Naive thymus-derived CD4-positive, alpha-beta T cell (primary cell): ENCODE measurements at regions not wholly inside any gene's neighbourhood (a gene's known extent, or its start where the extent isn't known, plus 50 kb on each side); places are given as distances from the start of the nearest gene placed in this dataset.

Experiments used
- ATAC-seq: fragments of 150-1000 bp; cut with Tn5 transposase; 2 replicates; pipeline ENCODE4 v1.10.0; 2021; ENCODE audit warnings: mild to moderate bottlenecking, moderate library complexity
- CTCF ChIA-PET: fragments of 350-600 bp; sonication (Branson Sonifier 250); formaldehyde crosslinking; loops from one replicate; lab custom pipeline; 2021; ENCODE audit warnings: antibody characterized with exemption; lab: Charles Lee
- POLR2A ChIA-PET: fragments of 350-600 bp; sonication (Branson Sonifier 250); formaldehyde crosslinking; loops from one replicate; lab custom pipeline; 2021; ENCODE audit warnings: antibody characterized with exemption, inconsistent platforms; lab: Charles Lee
- DNase-seq, 9 donors: peaks; one replicate each; pipeline versions ENCODE4 v3.0.0 to v3.0.0-alpha.2; 2020 to 2022; ENCODE audit warnings: mixed read lengths in 1 of 9
- H3K27ac ChIP-seq: one replicate; pipeline ENCODE4 v1.7.0; 2013; ENCODE audit warnings: mild to moderate bottlenecking, low read depth, low read length, moderate library complexity
- H3K27me3 ChIP-seq, 2 donors: one replicate each; pipeline ENCODE4 v1.7.0; 2013; ENCODE audit warnings: low read length in 2 of 2, mild to moderate bottlenecking in 2 of 2, moderate library complexity in 2 of 2; ENCODE audit not compliant: control insufficient read depth in 2 of 2, insufficient read depth in 2 of 2
- H3K36me3 ChIP-seq, 3 experiments: 1 replicate in 2 of 3; 2 replicates in 1 of 3; pipeline ENCODE4 v1.7.0; 2013; ENCODE audit warnings: low read length in 3 of 3, mild to moderate bottlenecking in 3 of 3, moderate library complexity in 1 of 3; ENCODE audit not compliant: insufficient read depth in 3 of 3, control insufficient read depth in 2 of 3
- H3K4me1 ChIP-seq, 2 donors: one replicate each; pipeline ENCODE4 v1.7.0; 2013; ENCODE audit warnings: low read length in 2 of 2, mild to moderate bottlenecking in 2 of 2, moderate library complexity in 1 of 2; ENCODE audit not compliant: control insufficient read depth in 2 of 2, insufficient read depth in 2 of 2
- H3K4me3 ChIP-seq: 2 replicates; pipeline ENCODE4 v1.7.0; 2013; ENCODE audit warnings: mild to moderate bottlenecking, low read length
- H3K9me3 ChIP-seq, 3 experiments: 1 replicate in 2 of 3; 2 replicates in 1 of 3; pipeline ENCODE4 v1.7.0; 2013; ENCODE audit warnings: low read length in 3 of 3; ENCODE audit not compliant: control insufficient read depth in 2 of 3
- H3K27ac Mint-ChIP-seq, 9 donors: one replicate each; pipeline ENCODE4 v1.8.0; 2020 to 2022; ENCODE audit warnings: mixed read lengths in 9 of 9, mild to moderate bottlenecking in 8 of 9, moderate library complexity in 5 of 9, inconsistent platforms in 2 of 9
- H3K27me3 Mint-ChIP-seq, 5 donors: one replicate each; pipeline ENCODE4 v1.8.0; 2021 to 2022; ENCODE audit warnings: mixed read lengths in 5 of 5, mild to moderate bottlenecking in 1 of 5
- H3K36me3 Mint-ChIP-seq, 5 donors: one replicate each; pipeline ENCODE4 v1.8.0; 2020 to 2022; ENCODE audit warnings: mixed read lengths in 5 of 5, mild to moderate bottlenecking in 3 of 5, inconsistent platforms in 1 of 5
- H3K4me1 Mint-ChIP-seq, 7 donors: one replicate each; pipeline ENCODE4 v1.8.0; 2020 to 2022; ENCODE audit warnings: mixed read lengths in 7 of 7, mild to moderate bottlenecking in 3 of 7, inconsistent platforms in 1 of 7
- H3K4me3 Mint-ChIP-seq, 10 donors: one replicate each; pipeline ENCODE4 v1.8.0; 2020 to 2022; ENCODE audit warnings: mild to moderate bottlenecking in 10 of 10, mixed read lengths in 10 of 10, moderate library complexity in 6 of 10, inconsistent platforms in 2 of 10
- H3K9me3 Mint-ChIP-seq, 11 donors: one replicate each; pipeline ENCODE4 v1.8.0; 2020 to 2022; ENCODE audit warnings: mixed read lengths in 11 of 11, mild to moderate bottlenecking in 4 of 11, inconsistent platforms in 1 of 11, moderate library complexity in 1 of 11
- intact Hi-C, 2 donors: fragments of 100-400 bp; cut with micrococcal nuclease; formaldehyde crosslinking; loops; one replicate each; pipeline ENCODE4 v1.15.1; 2023

DNA sequence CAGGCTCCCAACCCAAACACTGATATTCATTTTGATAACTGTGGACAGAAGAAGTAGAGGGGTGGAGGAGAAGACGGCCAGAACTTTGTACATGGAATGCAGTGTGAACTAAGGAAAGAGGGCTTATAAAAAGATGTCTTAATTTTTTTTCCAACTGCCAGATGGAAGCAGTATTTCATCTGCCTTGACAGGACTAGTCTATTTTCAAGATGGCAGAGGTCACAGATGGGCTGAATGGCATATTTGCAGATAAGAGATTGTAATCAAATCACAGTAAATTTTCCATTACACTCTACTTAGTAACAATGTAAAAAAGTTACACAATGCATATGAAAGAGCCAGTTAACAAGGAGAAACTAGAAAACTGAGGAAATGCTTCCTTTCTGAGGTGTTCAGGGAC, 246.8 kb upstream of the FMN2 start:
- no peak overlapping the region for H3K27ac Mint-ChIP-seq
- CTCF ChIA-PET: no interaction called here
- Histone ChIP-seq H3K4me1 (no peaks in the 10 kb centered on the region), H3K27ac (no peak overlapping the region), H3K4me3 (no peak overlapping the region), H3K9me3 (no peaks in the 10 kb centered on the region), H3K27me3 (no peaks in the 10 kb centered on the region), H3K36me3 (no peaks in the 10 kb centered on the region)
- H3K4me3 Mint-ChIP-seq: no peak overlapping the region
- intact Hi-C loops: no loop called here
- H3K36me3 Mint-ChIP-seq: peaks cover 0 to 4% (median 0%) of the 10 kb centered on the region in 5 donors
- ATAC-seq (no peak), DNase-seq (no peak)
- H3K4me1 Mint-ChIP-seq: peaks cover 0 to 7% (median 0%) of the 10 kb centered on the region in 7 donors
- peaks cover 0 to 3% (median 0%) of the 10 kb centered on the region in 11 donors for H3K9me3 Mint-ChIP-seq
- POLR2A ChIA-PET: no interaction called here
- H3K27me3 Mint-ChIP-seq: no peaks in the 10 kb centered on the region

DNA sequence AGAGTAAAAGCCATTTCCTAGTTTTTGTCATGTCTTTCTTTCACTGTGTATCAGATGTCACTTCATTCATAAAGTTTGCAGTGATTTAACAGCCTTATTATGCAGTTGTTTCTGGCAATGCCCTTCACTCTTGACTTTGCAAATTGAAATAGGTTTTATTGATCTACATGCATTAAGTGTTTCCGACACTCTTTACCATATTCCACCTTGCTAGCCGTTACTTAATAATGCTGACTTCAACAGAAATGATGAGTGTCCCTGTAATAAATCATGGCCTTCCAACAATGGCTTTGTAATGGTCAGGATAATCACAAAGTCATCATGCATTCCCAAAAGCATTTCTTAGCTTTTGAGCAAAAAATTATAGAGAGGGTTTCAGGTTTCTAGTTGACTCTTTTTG, 236.8 kb upstream of the FMN2 start:
- H3K9me3 Mint-ChIP-seq: peaks cover 0 to 12% (median 6%) of the 10 kb centered on the region in 11 donors
- ATAC-seq (no peak), DNase-seq (no peak)
- no peaks in the 10 kb centered on the region for H3K27me3 Mint-ChIP-seq
- intact Hi-C loops: no loop called here
- H3K27ac Mint-ChIP-seq: no peak overlapping the region
- H3K4me1 Mint-ChIP-seq: no peaks in the 10 kb centered on the region
- POLR2A ChIA-PET: no interaction called here
- H3K27ac ChIP-seq: no peak overlapping the region
- no peak overlapping the region for H3K4me3 Mint-ChIP-seq
- no peaks in the 10 kb centered on the region for H3K4me1 ChIP-seq
- CTCF ChIA-PET: no interaction called here
- no peaks in the 10 kb centered on the region for H3K36me3 ChIP-seq
- peaks cover 0 to 4% (median 0%) of the 10 kb centered on the region in 5 donors for H3K36me3 Mint-ChIP-seq
- H3K27me3 ChIP-seq: no peaks in the 10 kb centered on the region
- H3K4me3 ChIP-seq: no peak overlapping the region
- H3K9me3 ChIP-seq: no peaks in the 10 kb centered on the region

- no peak for DNase-seq
- Histone ChIP-seq H3K4me1 (no peaks in the 10 kb centered on the region), H3K27ac (no peak overlapping the region), H3K36me3 (no peaks in the 10 kb centered on the region), H3K27me3 (no peaks in the 10 kb centered on the region), H3K4me3 (no peak overlapping the region), H3K9me3 (no peaks in the 10 kb centered on the region)
- intact Hi-C loops: no loop called here
- H3K4me1 Mint-ChIP-seq: no peaks in the 10 kb centered on the region
- H3K9me3 Mint-ChIP-seq: peaks cover 0 to 12% (median 6%) of the 10 kb centered on the region in 11 donors
- ChIA-PET POLR2A (no interaction called here), CTCF (no interaction called here)
- H3K36me3 Mint-ChIP-seq: peaks cover 0 to 4% (median 0%) of the 10 kb centered on the region in 5 donors
- no peaks in the 10 kb centered on the region for H3K27me3 Mint-ChIP-seq
- H3K27ac Mint-ChIP-seq: no peak overlapping the region
- H3K4me3 Mint-ChIP-seq: no peak overlapping the region
- no peak for ATAC-seq
Observed at GRCh38 chr1:239856067-239856466, 235.6 kb upstream of the FMN2 start.

- H3K27ac Mint-ChIP-seq: no peak overlapping the region
- H3K27me3 Mint-ChIP-seq: no peaks in the 10 kb centered on the region
- peaks cover 0 to 4% (median 0%) of the 10 kb centered on the region in 5 donors for H3K36me3 Mint-ChIP-seq
- Histone ChIP-seq H3K27me3 (no peaks in the 10 kb centered on the region), H3K36me3 (no peaks in the 10 kb centered on the region), H3K9me3 (no peaks in the 10 kb centered on the region), H3K4me1 (no peaks in the 10 kb centered on the region), H3K4me3 (no peak overlapping the region), H3K27ac (no peak overlapping the region)
- DNase-seq (no peak), ATAC-seq (no peak)
- no peak overlapping the region for H3K4me3 Mint-ChIP-seq
- H3K9me3 Mint-ChIP-seq: peaks cover 0 to 12% (median 6%) of the 10 kb centered on the region in 11 donors
- intact Hi-C loops: no loop called here
- H3K4me1 Mint-ChIP-seq: peaks cover 0 to 2% (median 0%) of the 10 kb centered on the region in 7 donors
- POLR2A ChIA-PET: no interaction called here
- CTCF ChIA-PET: no interaction called here
Observed at GRCh38 chr1:239856924-239857323, 234.8 kb upstream of the FMN2 start.

DNA sequence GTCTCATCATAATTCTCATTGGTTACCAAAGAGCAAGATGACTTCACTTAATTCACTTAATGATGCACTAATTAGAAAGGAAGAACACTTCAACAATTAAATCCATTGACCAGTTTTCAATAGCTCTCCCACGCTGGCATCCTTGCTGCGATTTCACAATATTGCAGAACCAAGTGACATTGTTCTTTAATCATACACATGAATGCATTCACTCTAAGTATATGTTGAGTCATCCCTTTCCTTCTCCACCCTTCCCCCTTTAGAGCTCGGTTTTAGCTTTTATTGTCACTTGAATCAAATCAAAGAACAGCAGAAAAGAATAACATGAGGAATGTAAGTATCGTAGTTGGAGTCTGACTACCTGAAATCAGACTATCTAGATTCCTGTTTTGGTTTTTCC, 233.6 kb upstream of the FMN2 start:
- peaks cover 0 to 2% (median 0%) of the 10 kb centered on the region in 7 donors for H3K4me1 Mint-ChIP-seq
- POLR2A ChIA-PET: no interaction called here
- no peak overlapping the region for H3K27ac Mint-ChIP-seq
- no peak overlapping the region for H3K27ac ChIP-seq
- intact Hi-C loops: no loop called here
- ATAC-seq: peak; percentile 51
- H3K4me1 ChIP-seq: no peaks in the 10 kb centered on the region
- H3K9me3 Mint-ChIP-seq: peaks cover 0 to 12% (median 6%) of the 10 kb centered on the region in 11 donors
- H3K36me3 ChIP-seq: no peaks in the 10 kb centered on the region
- no peak overlapping the region for H3K4me3 Mint-ChIP-seq
- H3K27me3 ChIP-seq: no peaks in the 10 kb centered on the region
- H3K4me3 ChIP-seq: no peak overlapping the region
- DNase-seq: no peak
- peaks cover 0 to 4% (median 0%) of the 10 kb centered on the region in 5 donors for H3K36me3 Mint-ChIP-seq
- H3K27me3 Mint-ChIP-seq: no peaks in the 10 kb centered on the region
- no peaks in the 10 kb centered on the region for H3K9me3 ChIP-seq
- CTCF ChIA-PET: no interaction called here

- Histone ChIP-seq H3K27ac (no peak overlapping the region), H3K36me3 (no peaks in the 10 kb centered on the region), H3K27me3 (no peaks in the 10 kb centered on the region), H3K4me3 (no peak overlapping the region), H3K4me1 (no peaks in the 10 kb centered on the region), H3K9me3 (no peaks in the 10 kb centered on the region)
- H3K27me3 Mint-ChIP-seq: no peaks in the 10 kb centered on the region
- no peak overlapping the region for H3K4me3 Mint-ChIP-seq
- H3K9me3 Mint-ChIP-seq: peaks cover 0 to 12% (median 7%) of the 10 kb centered on the region in 11 donors
- peaks cover 0 to 7% (median 0%) of the 10 kb centered on the region in 5 donors for H3K36me3 Mint-ChIP-seq
- intact Hi-C loops: no loop called here
- no peak for ATAC-seq
- CTCF ChIA-PET: no interaction called here
- no peak overlapping the region for H3K27ac Mint-ChIP-seq
- H3K4me1 Mint-ChIP-seq: peaks cover 0 to 2% (median 0%) of the 10 kb centered on the region in 7 donors
- POLR2A ChIA-PET: no interaction called here
- DNase-seq: no peak
Observed at GRCh38 chr1:239858529-239858928, 233.2 kb upstream of the FMN2 start.

- H3K9me3 Mint-ChIP-seq: peaks cover 0 to 4% (median 0%) of the 10 kb centered on the region in 11 donors
- intact Hi-C loops: no loop called here
- no peaks in the 10 kb centered on the region for H3K27me3 ChIP-seq
- no peaks in the 10 kb centered on the region for H3K36me3 ChIP-seq
- peak; percentile 51 for ATAC-seq
- H3K4me1 ChIP-seq: no peaks in the 10 kb centered on the region
- H3K27ac Mint-ChIP-seq: no peak overlapping the region
- H3K4me1 Mint-ChIP-seq: peaks cover 0 to 2% (median 0%) of the 10 kb centered on the region in 7 donors
- H3K27ac ChIP-seq: no peak overlapping the region
- ChIA-PET CTCF (no interaction called here), POLR2A (no interaction called here)
- DNase-seq: no peak
- no peak overlapping the region for H3K4me3 Mint-ChIP-seq
- H3K36me3 Mint-ChIP-seq: peaks cover 0 to 3% (median 0%) of the 10 kb centered on the region in 5 donors
- H3K4me3 ChIP-seq: no peak overlapping the region
- H3K27me3 Mint-ChIP-seq: no peaks in the 10 kb centered on the region
- H3K9me3 ChIP-seq: no peaks in the 10 kb centered on the region
Observed at GRCh38 chr1:239861985-239862384, 229.7 kb upstream of the FMN2 start.
